GM23338 (cell line): ENCODE measurements at regions not wholly inside any gene's neighbourhood (a gene's known extent, or its start where the extent isn't known, plus 50 kb on each side); places are given as distances from the start of the nearest gene placed in this dataset.

Source experiments
- CREB1 ChIP-seq: fragments of 250-450 bp; sonication (Bioruptor Pico); IDR thresholded peaks from 2 replicates; pipeline ENCODE4 v1.5.0; 2020; ENCODE audit warnings: low read depth, mild to moderate bottlenecking, moderate library complexity
- CTCF ChIP-seq, 2 experiments: fragments of 200-600 bp in 1 of 2; sonication (generic) in 1 of 2; conservative IDR thresholded peaks; 2 replicates each; pipeline versions ENCODE4 v1.5.1 to v1.6.1; 2016 to 2017; ENCODE audit warnings: antibody characterized with exemption in 2 of 2, low read depth in 2 of 2, mild to moderate bottlenecking in 2 of 2, moderate library complexity in 1 of 2
- ETS1 ChIP-seq: IDR thresholded peaks from 2 replicates; pipeline ENCODE4 v1.6.1; 2016; ENCODE audit warnings: antibody characterized with exemption
- EZH2 ChIP-seq: fragments of 200-600 bp; sonication (generic); IDR thresholded peaks from one replicate; pipeline ENCODE4 v1.8.0; 2017; ENCODE audit warnings: antibody characterized with exemption, mild to moderate bottlenecking, low read depth; ENCODE audit not compliant: unreplicated experiment
- EZH2phosphoT487 ChIP-seq: fragments of 200-600 bp; sonication (generic); IDR thresholded peaks from one replicate; pipeline ENCODE4 v1.8.1; 2018; ENCODE audit warnings: antibody characterized with exemption; ENCODE audit not compliant: unreplicated experiment
- JUNB ChIP-seq: IDR thresholded peaks from one replicate; pipeline ENCODE4 v1.6.1; 2016; ENCODE audit warnings: antibody characterized with exemption; ENCODE audit not compliant: unreplicated experiment
- NANOG ChIP-seq: IDR thresholded peaks from 2 replicates; pipeline ENCODE4 v1.6.1; 2016; ENCODE audit warnings: antibody characterized with exemption, borderline replicate concordance
- POLR2AphosphoS5 ChIP-seq: IDR thresholded peaks from 2 replicates; pipeline ENCODE4 v1.6.1; 2016; ENCODE audit warnings: antibody characterized with exemption, low read depth
- REST ChIP-seq: IDR thresholded peaks from one replicate; pipeline ENCODE4 v1.6.1; 2018; ENCODE audit warnings: antibody characterized with exemption; ENCODE audit not compliant: unreplicated experiment
- STAT1 ChIP-seq: IDR thresholded peaks from one replicate; pipeline ENCODE4 v1.6.1; 2016; ENCODE audit warnings: antibody characterized with exemption; ENCODE audit not compliant: unreplicated experiment
- ZNF114 ChIP-seq: fragments of 250-450 bp; sonication (Bioruptor Pico); IDR thresholded peaks from 2 replicates; pipeline ENCODE4 v1.5.0; 2020; ENCODE audit warnings: mild to moderate bottlenecking, moderate library complexity
- ZNF331 ChIP-seq: fragments of 250-450 bp; sonication (Bioruptor Pico); IDR thresholded peaks from 2 replicates; pipeline ENCODE4 v1.5.0; 2020; ENCODE audit warnings: low read depth, mild to moderate bottlenecking, moderate library complexity
- ZNF462 ChIP-seq: fragments of 250-450 bp; sonication (Bioruptor Pico); IDR thresholded peaks from 2 replicates; pipeline ENCODE4 v1.5.0; 2020; ENCODE audit warnings: mild to moderate bottlenecking, moderate library complexity

GRCh38 chr1:88298506-88298905 lies 385.6 kb upstream of the PKN2 start:
- TF ChIP-seq EZH2, result no peak
- TF ChIP-seq JUNB, result no peak
- no peak for TF ChIP-seq CTCF (conservative IDR thresholded peaks at IDR 0.05; ENCODE audit: low read depth in 2 of 2)
- no peak for TF ChIP-seq REST
- no peak for TF ChIP-seq POLR2AphosphoS5
- TF ChIP-seq EZH2phosphoT487, result no peak
- TF ChIP-seq ZNF462 (CRISPR knock-in tag), result no peak
- no peak for TF ChIP-seq ETS1
- no peak for TF ChIP-seq CREB1 (CRISPR knock-in tag)
- no peak for TF ChIP-seq ZNF331 (CRISPR knock-in tag)
- TF ChIP-seq STAT1, result no peak
- no peak for TF ChIP-seq NANOG
- TF ChIP-seq ZNF114 (CRISPR knock-in tag), result no peak
